HG03571 (cell line): ENCODE measurements at regions not wholly inside any gene's neighbourhood (a gene's known extent, or its start where the extent isn't known, plus 50 kb on each side); places are given as distances from the start of the nearest gene placed in this dataset.
"Not testable (repeated sequence)": the region's sequence is repeated elsewhere in the genome, so short reads cannot be mapped to it uniquely, and the experiment has no call there.

Experiments used
- ATAC-seq: cut with Tn5 transposase; IDR thresholded peaks from one replicate; pipeline ENCODE4 v1.9.1; 2021; ENCODE audit not compliant: unreplicated experiment

DNA sequence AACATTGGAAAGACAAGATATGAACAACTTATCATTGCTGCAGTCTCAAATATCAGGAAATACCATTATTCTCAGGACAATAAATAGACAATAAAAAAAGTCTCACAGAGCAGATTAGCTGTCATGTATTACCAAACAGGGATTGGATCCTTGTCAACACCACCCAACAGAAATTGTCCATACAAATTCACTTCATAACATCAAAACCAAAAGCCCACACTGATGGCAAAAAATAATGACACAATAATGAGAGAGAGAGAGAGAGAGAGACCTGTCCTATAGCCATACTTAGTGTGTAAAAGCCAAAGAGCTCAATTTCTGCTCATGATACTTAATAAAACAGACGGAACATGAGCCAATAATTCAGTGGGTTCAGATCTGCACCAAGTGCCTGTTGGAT is 96.5 kb downstream of the PPIAL4G start:
- ATAC-seq = no peak

DNA sequence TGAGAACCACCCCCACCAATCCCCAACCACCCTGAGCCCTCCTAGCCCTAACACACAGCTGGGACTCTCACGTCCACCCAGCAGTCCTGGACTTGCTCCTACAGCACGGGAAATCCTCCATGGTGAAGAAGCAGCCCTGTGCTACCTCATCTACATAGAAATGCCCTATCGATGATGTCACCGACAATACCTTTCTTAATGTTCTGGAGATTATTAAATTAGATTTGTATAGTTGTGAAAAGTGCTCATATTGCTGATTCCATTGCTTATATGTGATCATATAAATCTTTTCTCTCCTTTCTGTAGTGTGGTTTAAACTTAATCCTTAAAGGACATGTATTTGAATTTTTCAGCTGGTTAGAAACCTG is 97.1 kb downstream of the PPIAL4G start:
- ATAC-seq = not testable (repeated sequence)

DNA sequence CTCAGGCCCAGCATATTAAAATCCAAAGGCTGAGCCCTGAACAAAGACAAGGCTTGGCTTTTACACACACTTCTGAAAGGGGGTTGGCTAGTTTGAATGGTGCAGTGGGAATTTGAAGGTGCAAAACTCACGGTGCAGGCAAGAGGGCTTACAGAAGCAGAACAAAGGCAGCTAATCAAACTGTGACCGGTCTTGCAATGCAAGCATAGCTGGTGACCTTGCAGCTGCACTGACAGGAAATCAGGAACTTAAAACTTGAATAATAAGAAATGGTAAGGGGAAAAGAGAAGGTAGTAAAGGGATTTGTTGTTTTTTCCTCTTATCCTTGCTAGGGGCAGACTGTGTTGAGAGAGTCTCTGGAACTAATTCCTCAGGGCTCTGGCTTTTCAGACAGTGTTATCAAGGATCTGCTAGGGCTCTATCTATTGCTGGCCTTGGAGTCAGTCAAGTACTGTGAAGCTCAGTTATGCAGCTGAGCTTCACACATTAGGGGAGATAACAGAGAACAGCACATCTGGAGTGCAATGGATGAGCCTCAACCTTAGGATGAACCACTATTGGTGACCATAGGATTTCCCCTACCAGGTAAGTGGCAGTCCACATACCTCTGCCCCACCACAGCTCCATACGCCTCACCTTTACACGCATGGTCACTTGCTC is 97.6 kb downstream of the PPIAL4G start:
- ATAC-seq = no peak

DNA sequence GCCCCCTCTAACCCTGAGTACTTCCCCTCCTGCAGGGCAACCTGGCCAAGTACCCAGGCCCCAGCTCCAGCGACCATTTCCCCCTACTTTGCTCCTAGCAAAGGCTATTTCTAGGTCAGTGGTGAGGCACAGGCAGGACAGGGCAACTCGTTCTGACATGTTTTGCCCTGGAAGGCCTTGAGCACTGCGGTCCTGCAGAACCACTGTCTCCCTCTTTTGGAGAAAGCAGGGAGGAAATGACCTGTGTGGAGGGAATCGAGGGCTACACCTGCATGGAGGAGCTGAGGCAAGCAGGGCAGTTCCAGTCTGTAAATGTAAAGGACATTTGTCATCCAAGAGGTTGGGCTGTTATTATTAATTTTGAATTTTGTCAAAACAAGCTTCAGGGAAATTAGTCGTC is 99.1 kb downstream of the PPIAL4G start:
- ATAC-seq = no peak

DNA sequence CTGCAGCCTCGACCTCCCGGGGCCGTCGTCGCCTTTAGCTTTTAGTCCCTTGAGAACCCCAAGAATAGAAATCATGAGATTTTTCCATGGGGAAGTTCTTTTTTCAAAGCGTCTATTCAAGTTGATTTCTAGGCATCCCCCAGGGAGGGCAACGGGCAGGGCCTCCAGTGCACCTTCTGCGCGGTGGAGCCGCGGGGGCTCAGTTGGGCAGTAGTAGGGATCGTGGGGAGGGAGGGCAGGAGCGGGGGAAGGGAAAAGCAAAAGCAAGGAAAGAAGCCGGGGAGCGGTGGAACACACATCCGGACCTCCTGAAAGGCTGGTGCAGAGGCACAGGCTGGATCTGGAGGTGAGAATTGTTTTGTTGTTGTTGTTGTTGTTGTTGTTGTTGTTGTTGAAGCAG is 103.4 kb downstream of the PPIAL4G start:
- ATAC-seq = no peak

DNA sequence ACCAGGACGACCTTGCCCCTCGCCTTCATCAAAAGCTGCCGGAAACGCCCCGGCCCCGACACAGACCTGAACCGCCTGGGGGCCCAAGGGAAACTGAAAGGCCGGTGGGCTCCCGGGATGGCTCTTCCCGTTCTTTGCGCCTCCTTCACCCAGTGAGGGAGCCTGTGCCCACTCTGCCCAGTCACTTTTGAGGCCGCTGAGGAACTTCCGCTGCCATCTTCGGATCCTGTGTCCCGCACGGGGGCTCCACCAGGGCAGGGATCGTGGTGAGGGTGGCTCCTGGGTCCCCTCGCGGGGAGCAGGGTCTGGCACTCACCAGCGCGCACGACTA is 104.0 kb downstream of the PPIAL4G start:
- no peak for ATAC-seq

DNA sequence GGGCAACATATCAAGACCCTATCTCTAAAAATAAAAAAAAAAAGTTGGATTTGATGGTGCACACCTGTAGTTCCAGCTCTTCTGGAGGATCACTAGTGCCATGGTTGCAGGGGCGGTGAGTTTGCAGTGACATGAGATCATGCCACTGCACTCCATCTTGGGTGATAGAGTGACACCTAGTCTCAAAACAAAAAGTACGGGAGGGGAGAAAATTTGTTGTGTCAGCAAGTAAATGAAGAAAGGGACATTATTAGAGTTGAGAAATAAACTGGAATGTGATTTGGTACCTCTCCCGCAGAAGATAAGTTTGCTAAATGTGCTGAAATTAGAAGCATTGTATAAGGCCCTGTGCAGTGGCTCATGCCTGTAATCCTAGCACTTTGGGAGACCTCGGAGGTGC is 105.1 kb downstream of the PPIAL4G start:
- not testable (repeated sequence) for ATAC-seq

DNA sequence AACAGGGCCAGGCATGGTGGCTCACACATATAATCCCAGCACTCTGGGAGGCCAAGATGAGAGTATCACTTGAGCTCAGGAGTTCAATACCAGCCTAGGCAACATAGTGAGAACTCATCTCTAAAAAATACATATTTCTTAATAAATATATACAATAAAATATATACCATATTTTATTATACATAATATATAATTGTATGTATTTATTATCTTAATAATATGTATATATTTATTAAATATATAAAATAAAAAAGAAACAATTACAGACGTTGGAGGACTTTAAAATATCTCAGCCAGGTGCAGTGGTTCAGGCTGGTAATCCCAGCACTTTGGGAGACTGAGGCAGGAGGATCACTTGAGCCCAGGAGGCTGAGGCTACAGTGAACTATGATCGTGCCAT is 106.1 kb downstream of the PPIAL4G start:
- ATAC-seq = not testable (repeated sequence)

DNA sequence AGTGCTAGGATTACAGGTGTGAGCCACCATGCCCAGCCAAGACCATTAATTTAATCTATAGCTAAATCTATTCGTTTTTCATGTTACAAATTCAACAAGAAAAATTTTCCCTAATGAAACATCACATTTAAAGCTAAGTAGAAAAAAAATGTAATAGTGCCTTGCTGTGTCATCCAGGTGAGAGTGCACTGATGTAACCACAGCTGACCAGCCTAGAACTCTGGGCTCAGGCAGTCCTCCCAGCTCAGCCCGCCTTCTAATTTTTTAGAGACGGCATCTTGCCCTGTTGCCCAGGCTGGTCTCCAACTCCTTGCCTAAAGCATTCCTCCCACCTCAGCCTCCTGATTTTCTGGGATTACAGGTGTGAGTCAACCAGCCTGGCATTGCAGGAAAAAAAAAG is 109.0 kb downstream of the PPIAL4G start:
- no peak for ATAC-seq

DNA sequence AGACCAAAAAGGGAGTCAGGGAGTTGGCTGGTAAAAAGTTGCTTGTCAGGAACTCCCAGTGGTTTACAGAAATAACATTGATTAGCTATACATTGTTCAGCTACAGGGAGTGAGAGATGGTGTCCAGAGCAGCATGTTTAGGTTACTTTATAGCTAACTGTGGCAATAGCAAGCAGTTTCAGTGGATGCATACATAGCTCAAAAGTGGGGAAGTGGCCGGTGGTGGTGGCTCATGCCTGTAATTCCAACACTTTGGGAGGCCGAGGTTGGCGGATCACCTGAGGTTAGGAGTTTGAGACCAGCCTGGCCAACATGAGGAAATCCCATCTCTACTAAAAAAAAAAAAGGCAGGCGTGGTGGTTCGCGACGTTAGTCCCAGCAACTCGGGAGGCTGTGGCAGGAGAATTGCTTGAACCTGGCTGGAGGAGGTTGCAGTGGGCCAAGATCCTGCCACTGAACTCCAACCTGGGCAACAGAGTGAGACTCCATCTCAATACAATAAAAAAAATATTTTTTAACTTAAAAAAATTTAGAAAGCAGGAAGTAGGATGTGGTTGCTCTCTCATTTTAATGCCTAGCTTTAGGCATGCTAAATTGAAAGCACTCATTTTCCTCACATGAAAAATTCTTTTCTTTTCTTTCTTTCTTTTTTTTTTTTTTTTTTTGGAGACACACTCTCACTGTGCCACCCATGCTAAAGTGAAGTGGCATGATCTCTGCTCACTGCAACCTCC is 109.7 kb downstream of the PPIAL4G start:
- no peak for ATAC-seq

DNA sequence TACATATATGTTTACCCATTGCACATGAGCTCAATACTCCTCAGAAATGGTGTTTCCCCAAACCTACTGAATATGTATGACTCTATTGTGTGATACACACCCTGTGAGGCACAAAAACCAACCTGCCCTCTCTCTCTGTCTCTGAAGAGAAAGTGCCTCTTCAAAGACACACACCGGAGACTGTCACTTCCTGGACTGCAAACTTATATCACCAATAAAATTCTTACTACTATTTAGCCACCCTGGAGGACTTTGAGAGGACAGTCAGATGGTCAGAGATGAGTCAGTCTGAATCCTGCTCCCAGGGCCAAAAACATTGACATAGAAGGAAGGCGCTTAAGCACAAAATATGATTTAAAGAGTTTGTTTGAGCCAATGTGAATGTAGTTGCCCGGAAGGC is 110.4 kb downstream of the PPIAL4G start:
- ATAC-seq = no peak

DNA sequence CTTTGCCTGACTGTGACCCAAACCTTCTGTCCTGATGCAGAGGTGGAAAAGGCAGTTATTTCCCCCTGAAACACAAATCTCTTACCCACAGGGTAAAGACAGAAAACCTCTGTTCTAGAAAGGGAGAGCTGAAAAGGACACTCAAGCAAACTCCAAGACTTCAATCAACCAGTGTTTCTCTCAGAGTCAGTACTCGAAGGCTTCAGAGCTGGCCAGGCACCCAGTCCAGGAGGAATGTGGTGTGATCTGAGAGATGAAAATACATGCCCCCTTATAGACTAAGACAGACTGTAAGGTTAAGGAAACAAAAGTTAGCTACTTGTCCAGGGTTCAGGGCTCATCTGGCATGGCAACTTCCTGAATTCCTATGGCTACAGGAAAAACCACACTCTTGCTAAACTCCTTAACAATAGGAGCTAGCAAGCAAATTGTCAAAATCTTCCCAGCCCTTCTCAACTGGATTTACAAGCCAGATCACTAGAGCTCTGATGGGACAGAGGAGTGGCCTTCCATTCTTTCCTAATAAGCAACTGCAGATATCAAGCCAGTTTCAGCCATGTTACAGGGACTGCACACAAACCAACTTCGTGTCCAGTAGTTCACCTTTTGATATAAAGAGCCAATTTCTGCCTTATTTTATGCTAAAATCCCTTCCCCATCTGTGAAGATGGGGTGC is 110.9 kb downstream of the PPIAL4G start:
- not testable (repeated sequence) for ATAC-seq

DNA sequence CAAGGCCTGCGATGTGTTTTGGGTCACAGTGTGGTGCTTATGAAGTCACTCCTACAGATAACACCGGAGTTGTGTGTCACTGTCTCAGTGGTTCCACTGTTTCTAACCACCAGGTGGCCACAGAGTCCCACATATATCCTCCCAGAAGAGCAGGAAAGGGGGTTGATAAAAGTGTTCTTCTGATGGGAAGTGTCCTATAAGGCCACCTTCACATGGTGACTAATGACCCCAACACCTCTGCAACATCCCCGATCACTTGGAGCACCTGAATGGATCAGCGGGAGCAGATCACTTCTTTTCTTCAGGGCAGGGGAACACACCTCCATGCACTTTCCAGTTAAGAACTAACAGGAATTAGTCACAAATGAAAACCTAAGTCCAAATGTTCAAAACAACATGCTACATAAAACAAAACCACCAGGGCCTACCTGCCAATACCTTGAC is 111.5 kb downstream of the PPIAL4G start:
- ATAC-seq = not testable (repeated sequence)

DNA sequence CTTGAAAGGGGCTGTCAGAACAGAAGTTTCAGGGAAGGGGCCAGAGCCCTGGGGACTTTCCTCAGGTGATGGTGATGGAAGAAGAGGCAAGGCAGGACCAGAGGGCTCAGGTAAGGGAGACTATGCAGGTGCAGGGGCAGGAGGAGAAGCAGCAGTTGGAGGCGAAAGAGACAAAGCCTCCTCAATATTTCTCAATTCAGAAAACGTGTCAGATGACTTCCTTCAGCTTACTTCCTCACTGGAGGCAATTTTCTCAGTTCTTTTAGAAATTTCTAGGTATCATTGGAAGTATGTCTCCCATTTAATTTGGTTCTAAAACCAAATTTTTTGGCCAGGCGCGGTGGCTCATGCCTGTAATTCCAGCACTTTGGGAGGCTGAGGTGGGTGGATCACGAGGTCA is 112.4 kb downstream of the PPIAL4G start:
- not testable (repeated sequence) for ATAC-seq

DNA sequence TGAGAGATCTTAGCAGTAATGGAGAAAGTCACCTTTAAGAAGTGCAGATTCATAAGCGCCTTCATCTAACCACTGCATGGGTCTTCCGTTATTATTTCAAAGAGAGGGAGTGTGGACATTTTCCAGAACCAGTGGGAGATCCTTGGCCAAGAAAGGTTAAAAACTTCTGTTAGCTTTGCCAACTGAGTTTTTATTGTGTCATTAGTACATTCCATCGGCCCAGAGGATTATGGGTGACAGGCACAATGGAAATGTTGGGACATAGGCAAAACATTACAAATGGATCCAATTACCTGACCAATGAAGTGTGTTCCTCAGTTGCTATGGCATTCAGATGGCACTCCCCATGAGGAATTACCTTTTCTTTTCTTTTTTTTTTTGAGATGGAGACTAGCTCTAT is 115.5 kb downstream of the PPIAL4G start:
- ATAC-seq = no peak

DNA sequence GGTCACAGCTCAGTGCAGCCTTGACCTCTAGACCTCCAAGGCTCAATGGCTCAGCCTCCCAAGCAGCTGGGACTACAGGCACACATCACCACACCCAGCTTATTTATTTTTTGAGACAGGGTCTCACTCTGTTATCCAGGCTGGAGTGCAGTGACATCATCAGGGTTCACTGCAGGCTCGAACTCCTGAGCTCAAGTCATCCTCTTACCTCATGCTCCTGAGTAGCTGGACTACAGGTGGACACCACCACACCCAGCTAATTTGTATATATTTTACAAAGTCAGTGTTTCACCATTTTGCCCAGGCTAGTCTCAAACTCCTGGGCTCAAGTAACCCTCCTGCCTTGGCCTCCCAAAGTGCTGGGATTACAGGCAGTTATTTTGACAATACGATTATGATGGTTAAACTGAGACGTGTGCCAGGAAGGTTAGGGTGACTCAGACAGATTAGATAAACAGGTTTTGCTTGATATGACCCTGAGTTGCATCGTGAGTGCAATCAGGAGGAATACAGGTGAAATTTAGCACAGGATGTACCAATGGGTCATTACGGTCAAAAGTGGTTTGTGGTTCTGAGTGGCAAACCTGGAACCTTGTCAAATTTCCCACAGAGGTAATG is 116.9 kb downstream of the PPIAL4G start:
- ATAC-seq = not testable (repeated sequence)

DNA sequence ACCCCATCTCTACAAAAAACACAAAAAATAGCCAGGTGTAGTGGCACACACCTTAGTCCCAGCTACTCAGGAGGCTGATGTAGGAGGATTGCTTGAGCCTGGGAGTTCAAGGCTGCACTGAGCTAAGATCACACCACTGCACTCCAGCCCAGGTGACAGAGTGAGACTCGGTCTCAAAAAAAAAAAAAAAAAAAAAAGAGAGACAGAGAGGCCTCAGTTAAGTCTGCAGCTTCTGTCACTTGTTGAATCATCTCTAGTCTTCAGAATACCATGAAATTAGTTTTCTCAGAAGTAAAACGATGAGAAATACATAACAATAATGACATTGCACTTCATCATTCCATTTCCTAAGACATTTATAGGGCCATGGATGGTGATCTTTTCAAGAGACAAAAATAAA is 118.0 kb downstream of the PPIAL4G start:
- not testable (repeated sequence) for ATAC-seq

DNA sequence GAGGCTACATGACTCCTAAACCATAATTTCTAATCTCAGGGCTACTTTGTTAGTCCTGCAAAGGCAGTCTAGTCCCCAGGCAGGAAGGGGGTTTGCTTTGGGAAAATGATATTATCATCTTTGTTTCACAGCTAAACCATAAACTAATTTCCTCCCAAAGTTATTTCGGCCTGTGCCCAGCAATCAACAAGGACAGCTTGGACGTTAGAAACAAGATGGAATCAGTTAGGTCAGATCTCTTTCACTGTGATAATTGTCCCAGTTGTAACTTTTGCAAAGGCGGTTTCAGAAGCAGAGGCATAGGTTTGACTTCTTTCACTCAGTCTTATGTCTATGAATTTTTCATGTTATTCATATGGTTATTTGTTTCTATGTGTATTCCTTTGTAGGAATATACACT is 119.1 kb downstream of the PPIAL4G start:
- not testable (repeated sequence) for ATAC-seq

DNA sequence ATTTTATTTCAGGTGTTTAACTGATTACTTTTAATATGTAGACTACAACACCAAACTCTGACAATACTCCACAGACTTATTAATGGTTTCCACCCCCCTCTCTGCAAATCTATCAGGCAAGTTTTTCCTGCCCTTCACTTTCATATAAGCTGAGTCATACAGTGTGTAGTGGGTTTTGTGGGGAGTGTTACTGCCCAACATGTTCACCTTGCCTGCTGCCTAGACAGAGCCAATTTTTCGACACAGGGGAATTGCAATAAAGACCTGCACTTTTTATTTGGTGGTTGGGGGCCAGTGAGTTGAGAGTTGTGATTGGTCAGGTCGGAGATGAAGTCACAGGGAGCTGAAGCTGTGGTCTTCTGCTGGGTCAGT is 119.7 kb downstream of the PPIAL4G start:
- no peak for ATAC-seq

DNA sequence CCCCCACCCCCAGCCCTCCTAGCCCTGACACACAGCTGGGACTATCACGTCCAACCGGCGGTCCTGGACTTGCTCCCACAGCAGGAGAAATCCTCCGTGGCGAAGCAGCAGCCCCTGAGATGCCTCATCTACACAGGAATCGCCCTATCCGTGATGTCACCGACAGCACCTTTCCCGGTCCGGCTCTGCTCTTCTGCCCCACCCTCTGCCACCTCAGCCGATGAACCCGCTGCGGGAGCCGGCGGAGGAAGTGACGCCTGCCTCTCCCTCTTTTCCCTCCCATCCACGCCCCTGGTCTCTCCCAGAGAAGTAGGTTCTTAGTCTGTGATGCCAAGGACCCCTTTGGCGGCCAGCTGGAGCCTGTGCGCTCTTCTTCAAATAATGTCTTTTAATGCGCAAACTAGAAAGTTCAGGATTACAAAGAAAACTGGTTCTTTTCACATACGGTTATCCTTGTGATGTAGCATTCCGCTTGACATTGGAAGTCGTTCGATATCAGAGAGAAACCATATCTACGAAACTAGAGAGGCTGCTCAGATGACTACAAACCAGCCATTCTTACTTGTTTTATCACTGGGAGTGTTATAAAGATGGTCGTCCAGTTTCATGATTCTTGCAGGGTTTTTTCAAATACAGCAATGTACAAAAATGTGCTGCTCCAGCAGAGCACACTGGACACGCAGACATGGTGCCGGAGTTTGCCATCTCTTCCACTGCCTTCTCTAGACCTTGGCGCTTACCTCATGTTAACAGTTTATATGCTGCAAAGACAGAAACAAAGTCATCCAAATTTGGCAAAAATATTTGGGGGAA is 120.3 kb downstream of the PPIAL4G start:
- ATAC-seq = no peak

DNA sequence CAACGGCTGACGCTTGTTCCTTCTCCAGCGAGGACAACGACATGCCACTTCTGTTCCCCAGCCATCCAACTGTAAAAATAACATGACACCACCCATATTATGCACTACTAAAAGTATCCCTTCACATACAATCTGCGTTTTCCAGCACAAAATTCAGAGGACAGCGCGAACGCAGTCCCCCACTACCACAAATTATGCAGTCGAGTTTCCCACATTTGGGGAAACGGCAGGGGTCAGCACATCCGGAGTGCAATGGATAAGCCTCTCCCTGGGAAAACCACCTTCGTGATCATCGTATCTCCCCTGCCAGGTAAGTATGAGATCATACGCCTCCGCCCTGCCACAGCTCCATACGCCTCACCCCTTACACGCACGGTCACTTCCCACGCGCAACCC is 120.9 kb downstream of the PPIAL4G start:
- ATAC-seq = no peak
